ENCODE measurements at regions not wholly inside any gene's neighbourhood (a gene's known extent, or its start where the extent isn't known, plus 50 kb on each side); places are given as distances from the start of the nearest gene placed in this dataset.

DNA sequence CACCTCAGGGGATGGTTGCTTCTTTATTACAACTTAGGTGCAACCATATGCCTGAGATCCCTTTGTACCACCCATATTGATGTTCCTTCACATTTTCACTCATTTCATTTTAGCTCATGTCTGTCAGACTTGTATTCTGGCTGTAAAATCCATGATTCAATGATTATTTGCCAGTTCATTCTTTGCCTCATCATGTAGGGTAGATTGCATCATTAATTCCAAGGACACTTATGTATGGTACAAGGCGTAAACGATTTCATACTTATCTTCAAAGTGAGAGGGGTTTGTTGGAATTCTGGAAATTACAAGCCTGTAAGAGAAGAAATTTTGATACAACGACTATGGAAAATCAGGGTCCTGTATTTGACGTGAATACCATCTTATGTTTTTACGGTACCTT is 685.0 kb upstream of the FANCL start:
- CTCF ChIA-PET, result interaction anchor here (0.7 kb wide), 1 partner anchor 20 kb away, joined by 3 read pairs; no protein-coding TSS in a partner anchor
- no peak for DNase-seq (ENCODE audit: low read depth)
- no peaks in the 10 kb centered on the region for H3K27me3 ChIP-seq (ENCODE audit: control insufficient read depth, insufficient read depth, low read length)
- POLR2A ChIA-PET, result no interaction called here
- H3K4me3 ChIP-seq (ENCODE audit: low read depth, low read length), result no peak overlapping the region
- TF ChIP-seq, protein P1, sequence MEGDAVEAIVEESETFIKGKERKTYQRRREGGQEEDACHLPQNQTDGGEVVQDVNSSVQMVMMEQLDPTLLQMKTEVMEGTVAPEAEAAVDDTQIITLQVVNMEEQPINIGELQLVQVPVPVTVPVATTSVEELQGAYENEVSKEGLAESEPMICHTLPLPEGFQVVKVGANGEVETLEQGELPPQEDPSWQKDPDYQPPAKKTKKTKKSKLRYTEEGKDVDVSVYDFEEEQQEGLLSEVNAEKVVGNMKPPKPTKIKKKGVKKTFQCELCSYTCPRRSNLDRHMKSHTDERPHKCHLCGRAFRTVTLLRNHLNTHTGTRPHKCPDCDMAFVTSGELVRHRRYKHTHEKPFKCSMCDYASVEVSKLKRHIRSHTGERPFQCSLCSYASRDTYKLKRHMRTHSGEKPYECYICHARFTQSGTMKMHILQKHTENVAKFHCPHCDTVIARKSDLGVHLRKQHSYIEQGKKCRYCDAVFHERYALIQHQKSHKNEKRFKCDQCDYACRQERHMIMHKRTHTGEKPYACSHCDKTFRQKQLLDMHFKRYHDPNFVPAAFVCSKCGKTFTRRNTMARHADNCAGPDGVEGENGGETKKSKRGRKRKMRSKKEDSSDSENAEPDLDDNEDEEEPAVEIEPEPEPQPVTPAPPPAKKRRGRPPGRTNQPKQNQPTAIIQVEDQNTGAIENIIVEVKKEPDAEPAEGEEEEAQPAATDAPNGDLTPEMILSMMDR (IDR thresholded peaks at IDR 0.05; ENCODE audit: insufficient read depth, low read depth, low read length), result no peak
- H3K36me3 ChIP-seq (ENCODE audit: control insufficient read depth, insufficient read depth, low read length), result no peaks in the 10 kb centered on the region

GRCh38 chr2:58925676-58926081 is 684.6 kb upstream of the FANCL start:
- Histone ChIP-seq H3K36me3 (ENCODE audit: control insufficient read depth, insufficient read depth, low read length) (no peaks in the 10 kb centered on the region), H3K4me3 (ENCODE audit: low read depth, low read length) (no peak overlapping the region), H3K27me3 (ENCODE audit: control insufficient read depth, insufficient read depth, low read length) (no peaks in the 10 kb centered on the region)
- ChIA-PET POLR2A (no interaction called here), CTCF (interaction anchor here (0.7 kb wide), 1 partner anchor 20 kb away, joined by 3 read pairs; no protein-coding TSS in a partner anchor)
- TF ChIP-seq, protein P1 (IDR thresholded peaks at IDR 0.05; ENCODE audit: insufficient read depth, low read depth, low read length), result no peak
- DNase-seq (ENCODE audit: low read depth), result peak; percentile 66

GRCh38 chr2:58923869-58924268 is 682.7 kb upstream of the FANCL start:
- H3K36me3 ChIP-seq (ENCODE audit: control insufficient read depth, insufficient read depth, low read length), result no peaks in the 10 kb centered on the region
- TF ChIP-seq, protein P1 (IDR thresholded peaks at IDR 0.05; ENCODE audit: insufficient read depth, low read depth, low read length), result no peak
- H3K4me3 ChIP-seq (ENCODE audit: low read depth, low read length), result no peak overlapping the region
- POLR2A ChIA-PET, result no interaction called here
- H3K27me3 ChIP-seq (ENCODE audit: control insufficient read depth, insufficient read depth, low read length), result no peaks in the 10 kb centered on the region
- DNase-seq (ENCODE audit: low read depth), result peak; percentile 99
- CTCF ChIA-PET, result no interaction called here

DNA sequence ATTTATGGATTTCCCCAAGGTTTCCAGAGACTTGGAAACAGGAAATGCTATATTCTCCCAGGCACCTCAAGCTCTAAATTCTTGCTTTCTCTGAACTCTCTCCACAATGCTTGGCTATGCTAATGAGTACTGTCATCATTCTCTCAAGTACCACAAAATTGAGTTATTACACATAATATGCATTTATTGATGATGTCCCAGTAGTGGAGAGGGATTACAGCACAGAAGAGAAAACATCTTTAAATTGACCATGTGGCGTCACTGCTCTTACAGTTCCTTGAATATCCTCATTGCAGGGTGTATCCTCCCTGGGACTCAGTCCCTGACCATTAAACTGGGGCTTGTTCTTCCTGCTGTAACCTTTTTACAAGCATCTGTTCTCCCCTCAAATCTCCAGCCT is 681.1 kb upstream of the FANCL start:
- Histone ChIP-seq H3K27me3 (ENCODE audit: control insufficient read depth, insufficient read depth, low read length) (no peaks in the 10 kb centered on the region), H3K36me3 (ENCODE audit: control insufficient read depth, insufficient read depth, low read length) (no peaks in the 10 kb centered on the region), H3K4me3 (ENCODE audit: low read depth, low read length) (no peak overlapping the region)
- TF ChIP-seq, protein P1 (IDR thresholded peaks at IDR 0.05; ENCODE audit: insufficient read depth, low read depth, low read length), result no peak
- ChIA-PET POLR2A (no interaction called here), CTCF (no interaction called here)
- DNase-seq (ENCODE audit: low read depth), result no peak

DNA sequence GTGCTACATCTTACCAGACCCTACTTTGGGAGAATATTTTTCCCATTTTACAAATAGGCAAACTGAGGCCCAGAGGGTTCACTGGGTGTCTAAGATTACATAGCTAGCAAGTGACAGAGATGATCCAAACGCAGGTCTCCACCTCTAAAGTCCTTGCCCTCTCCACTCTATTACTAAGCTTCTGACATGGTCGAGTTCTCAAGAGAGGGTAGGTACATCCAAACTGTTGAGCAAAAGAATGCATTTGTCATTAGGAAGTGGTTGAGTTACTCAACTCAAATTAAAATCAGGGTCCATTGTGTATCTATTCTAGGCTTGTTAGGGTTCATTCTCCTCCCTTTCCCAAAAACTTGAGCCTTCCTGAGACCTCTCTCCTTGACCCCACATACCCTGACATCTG is 680.6 kb upstream of the FANCL start:
- TF ChIP-seq, protein P1 (IDR thresholded peaks at IDR 0.05; ENCODE audit: insufficient read depth, low read depth, low read length), result no peak
- POLR2A ChIA-PET, result no interaction called here
- DNase-seq (ENCODE audit: low read depth), result no peak

More for the DNA sequence above, 680.6 kb upstream of the FANCL start:
- CTCF ChIA-PET, result no interaction called here
- Histone ChIP-seq H3K27me3 (ENCODE audit: control insufficient read depth, insufficient read depth, low read length) (no peaks in the 10 kb centered on the region), H3K4me3 (ENCODE audit: low read depth, low read length) (no peak overlapping the region), H3K36me3 (ENCODE audit: control insufficient read depth, insufficient read depth, low read length) (no peaks in the 10 kb centered on the region)
